ENCODE measurements at regions not wholly inside any gene's neighbourhood (a gene's known extent, or its start where the extent isn't known, plus 50 kb on each side); places are given as distances from the start of the nearest gene placed in this dataset.

GRCh38 chr5:104598285-104598684 lies 1035.7 kb upstream of the NUDT12 start:
- Histone ChIP-seq H2BK5ac (ENCODE audit: low read depth, low read length, poor library complexity, severe bottlenecking) (no peak overlapping the region), H2AK9ac (replicated peaks; ENCODE audit: low read depth, low read length, poor library complexity) (no peak overlapping the region), H3K27ac (ENCODE audit: insufficient read depth, low read length) (no peak overlapping the region), H3K18ac (ENCODE audit: low read depth, low read length) (no peak overlapping the region), H4K20me1 (ENCODE audit: insufficient read depth, low read length) (no peaks in the 10 kb centered on the region), H3K27me3 (ENCODE audit: control insufficient read depth, insufficient read depth, low read length) (no peaks in the 10 kb centered on the region), H4K91ac (ENCODE audit: insufficient read depth, low read depth, low read length) (no peak overlapping the region), H2BK15ac (ENCODE audit: low read depth, low read length) (no peak overlapping the region), H2AFZ (replicated peaks; ENCODE audit: low read length, poor library complexity) (no peak overlapping the region), H2BK120ac (ENCODE audit: low read depth, low read length) (no peak overlapping the region), H3K9ac (ENCODE audit: low read depth, low read length) (no peak overlapping the region), H4K5ac (ENCODE audit: low read depth, low read length) (no peak overlapping the region), H2BK20ac (ENCODE audit: low read depth, low read length) (no peak overlapping the region), H2AK5ac (ENCODE audit: low read depth, low read length) (no peak overlapping the region), H4K8ac (ENCODE audit: low read depth in 2 of 2, low read length in 2 of 2) (no peak overlapping the region), H3K79me1 (ENCODE audit: low read depth in 1 of 2, low read length in 2 of 2) (no peaks in the 10 kb centered on the region), H3K4me2 (ENCODE audit: low read depth, low read length) (no peak overlapping the region), H3K36me3 (ENCODE audit: control insufficient read depth, insufficient read depth, low read length) (no peaks in the 10 kb centered on the region), H3K14ac (replicated peaks; ENCODE audit: low read depth, low read length) (no peak overlapping the region), H3K4ac (ENCODE audit: low read depth, low read length) (no peak overlapping the region), H3K56ac (ENCODE audit: extremely low read depth, insufficient read depth, low read length) (no peak overlapping the region), H3K4me1 (ENCODE audit: control insufficient read depth, insufficient read depth, low read length) (no peaks in the 10 kb centered on the region), H3K9me3 (ENCODE audit: control insufficient read depth, insufficient read depth, low read length) (peaks cover 1% of the 10 kb centered on the region; the same call in 1 of the 2 replicates), H3K9me1 (ENCODE audit: insufficient read depth, low read length) (no peaks in the 10 kb centered on the region), H3K4me3 (ENCODE audit: insufficient read depth, low read depth, low read length) (no peak overlapping the region), H3K23ac (ENCODE audit: low read depth, low read length) (no peak overlapping the region)
- TF ChIP-seq CEBPB (IDR thresholded peaks at IDR 0.05; ENCODE audit: low read depth, low read length) (no peak), RCOR1 (IDR thresholded peaks at IDR 0.05; ENCODE audit: insufficient replicate concordance, low read length) (no peak), CHD1 (IDR thresholded peaks at IDR 0.05; ENCODE audit: low read depth, low read length) (no peak), CTCF (conservative IDR thresholded peaks at IDR 0.05; ENCODE audit: low read depth, low read length) (no peak)
- 0% methylated on average over 1 of the region's 1 CpG; no CpG with 5 or more reads in 1 of the 2 experiments for WGBS, 2 experiments (ENCODE audit: extremely low coverage in 2 of 2, insufficient read length in 1 of 2)
- in situ Hi-C loops (cut with MboI; ENCODE audit: low sequenced_read_pairs) (no loop called here), intact Hi-C loops (cut with micrococcal nuclease) (no loop called here), dilution Hi-C loops (cut with HindIII; ENCODE audit: low sequenced_read_pairs, unreplicated experiment) (no loop called here)
- ATAC-seq (ENCODE audit: low read depth) (no peak), DNase-seq (no peak)
- BruUV-seq (replicated peaks) = no TSS peak
- ChIA-PET CTCF (no interaction called here), POLR2A (ENCODE audit: unreplicated experiment) (no interaction called here)

Measured in IMR-90 (cell line).